Keratinocyte (primary cell): ENCODE measurements at regions not wholly inside any gene's neighbourhood (a gene's known extent, or its start where the extent isn't known, plus 50 kb on each side); places are given as distances from the start of the nearest gene placed in this dataset.

Source experiments
- EZH2 ChIP-seq: IDR thresholded peaks from one replicate; pipeline ENCODE4 v1.6.1; 2012; ENCODE audit warnings: inconsistent platforms, mild to moderate bottlenecking, low read length, moderate library complexity
- TF ChIP-seq, protein P1 (sequence below), 3 experiments: IDR thresholded peaks in 1 of 3; conservative IDR thresholded peaks in 1 of 3; optimal IDR thresholded peaks in 1 of 3; 2 replicates in 2 of 3; 3 replicates in 1 of 3; pipeline versions ENCODE3 to v1.5.1; 2011; ENCODE audit warnings: low read length in 3 of 3, mild to moderate bottlenecking in 3 of 3, moderate library complexity in 2 of 3, control low read depth in 1 of 3, inconsistent platforms in 1 of 3; ENCODE audit not compliant: insufficient read depth in 2 of 3; ENCODE audit errors: extremely low read depth in 1 of 3

DNA sequence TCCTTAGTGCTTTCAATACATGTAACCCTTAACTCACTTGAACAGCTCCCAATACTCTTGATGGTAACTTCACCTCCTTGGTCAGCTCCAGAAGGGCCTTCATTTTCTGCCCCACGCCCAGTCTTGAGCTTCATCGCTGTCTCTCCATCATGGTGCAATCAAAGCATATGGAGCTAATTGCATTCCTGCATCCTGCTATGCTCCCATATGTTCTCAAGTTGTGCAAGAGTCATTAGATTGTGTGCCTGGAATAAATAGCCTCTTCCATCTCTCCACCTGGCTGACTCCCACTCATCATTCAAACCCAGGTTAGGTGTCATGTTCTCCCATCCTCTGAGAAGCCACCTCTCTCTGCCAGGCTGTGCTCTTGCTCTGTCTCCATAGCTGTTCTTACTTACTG is 364.5 kb upstream of the RGPD4 start:
- TF ChIP-seq, protein P1, sequence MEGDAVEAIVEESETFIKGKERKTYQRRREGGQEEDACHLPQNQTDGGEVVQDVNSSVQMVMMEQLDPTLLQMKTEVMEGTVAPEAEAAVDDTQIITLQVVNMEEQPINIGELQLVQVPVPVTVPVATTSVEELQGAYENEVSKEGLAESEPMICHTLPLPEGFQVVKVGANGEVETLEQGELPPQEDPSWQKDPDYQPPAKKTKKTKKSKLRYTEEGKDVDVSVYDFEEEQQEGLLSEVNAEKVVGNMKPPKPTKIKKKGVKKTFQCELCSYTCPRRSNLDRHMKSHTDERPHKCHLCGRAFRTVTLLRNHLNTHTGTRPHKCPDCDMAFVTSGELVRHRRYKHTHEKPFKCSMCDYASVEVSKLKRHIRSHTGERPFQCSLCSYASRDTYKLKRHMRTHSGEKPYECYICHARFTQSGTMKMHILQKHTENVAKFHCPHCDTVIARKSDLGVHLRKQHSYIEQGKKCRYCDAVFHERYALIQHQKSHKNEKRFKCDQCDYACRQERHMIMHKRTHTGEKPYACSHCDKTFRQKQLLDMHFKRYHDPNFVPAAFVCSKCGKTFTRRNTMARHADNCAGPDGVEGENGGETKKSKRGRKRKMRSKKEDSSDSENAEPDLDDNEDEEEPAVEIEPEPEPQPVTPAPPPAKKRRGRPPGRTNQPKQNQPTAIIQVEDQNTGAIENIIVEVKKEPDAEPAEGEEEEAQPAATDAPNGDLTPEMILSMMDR (optimal IDR thresholded peaks at IDR 0.05 in 1 of 3, IDR thresholded peaks at IDR 0.05 in 1 of 3, conservative IDR thresholded peaks at IDR 0.05 in 1 of 3; ENCODE audit: extremely low read depth in 1 of 3, insufficient read depth in 2 of 3, low read length in 3 of 3), result no peak
- no peak for TF ChIP-seq EZH2
